GM21360 (cell line): ENCODE measurements at regions not wholly inside any gene's neighbourhood (a gene's known extent, or its start where the extent isn't known, plus 50 kb on each side); places are given as distances from the start of the nearest gene placed in this dataset.
"Not testable (repeated sequence)": the region's sequence is repeated elsewhere in the genome, so short reads cannot be mapped to it uniquely, and the experiment has no call there.

Experiments
- ATAC-seq: cut with Tn5 transposase; IDR thresholded peaks from one replicate; pipeline ENCODE4 v1.9.1; 2021; ENCODE audit warnings: mild to moderate bottlenecking, moderate library complexity; ENCODE audit not compliant: unreplicated experiment

GRCh38 chr14:54241517-54241916 lies 155.3 kb upstream of the CDKN3 start:
- no peak for ATAC-seq

- no peak for ATAC-seq
Measured at GRCh38 chr14:54251356-54251755, 145.5 kb upstream of the CDKN3 start.

- no peak for ATAC-seq
Measured at GRCh38 chr14:54252072-54252730, 144.6 kb upstream of the CDKN3 start.

GRCh38 chr14:54253195-54253947 lies 143.4 kb upstream of the CDKN3 start:
- ATAC-seq, result no peak

- ATAC-seq, result no peak
Measured at GRCh38 chr14:54256156-54256555, 140.7 kb upstream of the CDKN3 start.

GRCh38 chr14:54257424-54257823 lies 139.4 kb upstream of the CDKN3 start:
- no peak for ATAC-seq

GRCh38 chr14:54258382-54258781 lies 138.4 kb upstream of the CDKN3 start:
- no peak for ATAC-seq

GRCh38 chr14:54259821-54260220 lies 137.0 kb upstream of the CDKN3 start:
- ATAC-seq, result no peak

- ATAC-seq, result no peak
Measured at GRCh38 chr14:54261283-54261682, 135.5 kb upstream of the CDKN3 start.

- not testable (repeated sequence) for ATAC-seq
Measured at GRCh38 chr14:54266616-54267015, 130.2 kb upstream of the CDKN3 start.

- ATAC-seq, result peak; percentile 79
Measured at GRCh38 chr14:54267172-54267571, 129.6 kb upstream of the CDKN3 start.

- ATAC-seq, result no peak
Measured at GRCh38 chr14:54275997-54276725, 120.6 kb upstream of the CDKN3 start.

- no peak for ATAC-seq
Measured at GRCh38 chr14:54278087-54278486, 118.7 kb upstream of the CDKN3 start.

GRCh38 chr14:54278665-54279295 lies 118.0 kb upstream of the CDKN3 start:
- no peak for ATAC-seq

GRCh38 chr14:54282849-54283248 lies 114.0 kb upstream of the CDKN3 start:
- ATAC-seq, result no peak

GRCh38 chr14:54285030-54285429 lies 111.8 kb upstream of the CDKN3 start:
- ATAC-seq, result no peak

GRCh38 chr14:54291491-54292191 lies 105.2 kb upstream of the CDKN3 start:
- no peak for ATAC-seq

GRCh38 chr14:54294802-54295201 lies 102.0 kb upstream of the CDKN3 start:
- ATAC-seq, result no peak

- no peak for ATAC-seq
Measured at GRCh38 chr14:54299410-54300363, 97.1 kb upstream of the CDKN3 start.

GRCh38 chr14:54300881-54301280 lies 95.9 kb upstream of the CDKN3 start:
- ATAC-seq, result no peak
